Muscle layer of duodenum (tissue), 2 donors: ENCODE measurements at regions not wholly inside any gene's neighbourhood (a gene's known extent, or its start where the extent isn't known, plus 50 kb on each side); places are given as distances from the start of the nearest gene placed in this dataset.

Source experiments
- H3K27ac ChIP-seq: one replicate; pipeline ENCODE4 v1.7.0; 2013; ENCODE audit warnings: mild to moderate bottlenecking, low read length
- H3K27me3 ChIP-seq: one replicate; pipeline ENCODE4 v1.7.0; 2013; ENCODE audit warnings: low read depth, mild to moderate bottlenecking, control low read depth, low read length
- H3K36me3 ChIP-seq, 2 donors: one replicate each; pipeline ENCODE4 v1.7.0; 2013; ENCODE audit warnings: low read length in 2 of 2, control low read depth in 1 of 2, mild to moderate bottlenecking in 1 of 2; ENCODE audit not compliant: insufficient read depth in 2 of 2, control insufficient read depth in 1 of 2
- H3K4me1 ChIP-seq, 2 donors: one replicate each; pipeline ENCODE4 v1.7.0; 2013; ENCODE audit warnings: low read length in 2 of 2, mild to moderate bottlenecking in 2 of 2, control low read depth in 1 of 2, moderate library complexity in 1 of 2; ENCODE audit not compliant: insufficient read depth in 2 of 2, control insufficient read depth in 1 of 2
- H3K4me3 ChIP-seq, 2 donors: one replicate each; pipeline ENCODE4 v1.7.0; 2013; ENCODE audit warnings: low read length in 2 of 2, low read depth in 1 of 2, mild to moderate bottlenecking in 1 of 2
- H3K9me3 ChIP-seq, 2 donors: one replicate each; pipeline ENCODE4 v1.7.0; 2013; ENCODE audit warnings: low read length in 2 of 2, control low read depth in 1 of 2, mild to moderate bottlenecking in 1 of 2; ENCODE audit not compliant: control insufficient read depth in 1 of 2
- donor health status: healthy.

GRCh38 chr2:221304916-221305315 is 267.2 kb downstream of the EPHA4 start:
- Histone ChIP-seq H3K4me3 (no peak overlapping the region), H3K36me3 (no peaks in the 10 kb centered on the region), H3K9me3 (no peaks in the 10 kb centered on the region), H3K27ac (no peak overlapping the region), H3K27me3 (no peaks in the 10 kb centered on the region), H3K4me1 (no peaks in the 10 kb centered on the region)

GRCh38 chr2:221308507-221309066 is 263.5 kb downstream of the EPHA4 start:
- H3K27me3 ChIP-seq, result no peaks in the 10 kb centered on the region
- H3K27ac ChIP-seq, result no peak overlapping the region
- no peaks in the 10 kb centered on the region for H3K36me3 ChIP-seq
- no peaks in the 10 kb centered on the region for H3K4me1 ChIP-seq
- no peak overlapping the region for H3K4me3 ChIP-seq
- H3K9me3 ChIP-seq, result no peaks in the 10 kb centered on the region

GRCh38 chr2:221309892-221310583 is 262.1 kb downstream of the EPHA4 start:
- H3K4me3 ChIP-seq, result no peak overlapping the region
- H3K36me3 ChIP-seq, result no peaks in the 10 kb centered on the region

GRCh38 chr2:221310730-221311129 is 261.4 kb downstream of the EPHA4 start:
- H3K9me3 ChIP-seq, result no peaks in the 10 kb centered on the region
- no peak overlapping the region for H3K27ac ChIP-seq
- H3K36me3 ChIP-seq, result no peaks in the 10 kb centered on the region
- no peak overlapping the region for H3K4me3 ChIP-seq
- H3K27me3 ChIP-seq, result no peaks in the 10 kb centered on the region
- H3K4me1 ChIP-seq, result no peaks in the 10 kb centered on the region

More at GRCh38 chr2:221309892-221310583, 262.1 kb downstream of the EPHA4 start:
- H3K4me1 ChIP-seq, result no peaks in the 10 kb centered on the region
- no peaks in the 10 kb centered on the region for H3K9me3 ChIP-seq
- no peak overlapping the region for H3K27ac ChIP-seq
- H3K27me3 ChIP-seq, result no peaks in the 10 kb centered on the region

- no peak overlapping the region for H3K27ac ChIP-seq
- no peaks in the 10 kb centered on the region for H3K4me1 ChIP-seq
- no peaks in the 10 kb centered on the region for H3K9me3 ChIP-seq
- H3K36me3 ChIP-seq, result no peaks in the 10 kb centered on the region
- H3K4me3 ChIP-seq, result no peak overlapping the region
- no peaks in the 10 kb centered on the region for H3K27me3 ChIP-seq
These were observed 259.5 kb downstream of the EPHA4 start for GRCh38 chr2:221312634-221313033.

GRCh38 chr2:221314786-221315185 is 257.3 kb downstream of the EPHA4 start:
- no peaks in the 10 kb centered on the region for H3K27me3 ChIP-seq
- H3K9me3 ChIP-seq, result no peaks in the 10 kb centered on the region
- H3K36me3 ChIP-seq, result no peaks in the 10 kb centered on the region
- H3K27ac ChIP-seq, result no peak overlapping the region
- no peaks in the 10 kb centered on the region for H3K4me1 ChIP-seq
- H3K4me3 ChIP-seq, result no peak overlapping the region

- no peak overlapping the region for H3K4me3 ChIP-seq
- no peaks in the 10 kb centered on the region for H3K36me3 ChIP-seq
- H3K27me3 ChIP-seq, result no peaks in the 10 kb centered on the region
- no peaks in the 10 kb centered on the region for H3K4me1 ChIP-seq
- H3K9me3 ChIP-seq, result no peaks in the 10 kb centered on the region
- H3K27ac ChIP-seq, result no peak overlapping the region
These were observed 253.6 kb downstream of the EPHA4 start for GRCh38 chr2:221318376-221319130.

- H3K27me3 ChIP-seq, result no peaks in the 10 kb centered on the region
- H3K36me3 ChIP-seq, result no peaks in the 10 kb centered on the region
- no peak overlapping the region for H3K4me3 ChIP-seq
- no peaks in the 10 kb centered on the region for H3K9me3 ChIP-seq
- no peak overlapping the region for H3K27ac ChIP-seq
- H3K4me1 ChIP-seq, result no peaks in the 10 kb centered on the region
These were observed 249.4 kb downstream of the EPHA4 start for GRCh38 chr2:221322741-221323140.

- no peaks in the 10 kb centered on the region for H3K4me1 ChIP-seq
- H3K9me3 ChIP-seq, result no peaks in the 10 kb centered on the region
- H3K4me3 ChIP-seq, result no peak overlapping the region
- no peaks in the 10 kb centered on the region for H3K27me3 ChIP-seq
- no peaks in the 10 kb centered on the region for H3K36me3 ChIP-seq
- H3K27ac ChIP-seq, result no peak overlapping the region
These were observed 248.6 kb downstream of the EPHA4 start for GRCh38 chr2:221323513-221323912.

GRCh38 chr2:221330436-221330835 is 241.7 kb downstream of the EPHA4 start:
- Histone ChIP-seq H3K4me3 (no peak overlapping the region), H3K9me3 (no peaks in the 10 kb centered on the region), H3K4me1 (no peaks in the 10 kb centered on the region), H3K27me3 (no peaks in the 10 kb centered on the region), H3K36me3 (no peaks in the 10 kb centered on the region), H3K27ac (no peak overlapping the region)

GRCh38 chr2:221334481-221335218 is 237.5 kb downstream of the EPHA4 start:
- Histone ChIP-seq H3K4me1 (no peaks in the 10 kb centered on the region), H3K27me3 (no peaks in the 10 kb centered on the region), H3K9me3 (no peaks in the 10 kb centered on the region), H3K27ac (no peak overlapping the region), H3K4me3 (no peak overlapping the region), H3K36me3 (no peaks in the 10 kb centered on the region)
